Endothelial cell of umbilical vein (primary cell): ENCODE measurements at regions not wholly inside any gene's neighbourhood (a gene's known extent, or its start where the extent isn't known, plus 50 kb on each side); places are given as distances from the start of the nearest gene placed in this dataset.

Source experiments
- BruUV-seq: library from RNA; stranded (reverse); fragments of 400-500 nt; replicated peaks from 2 replicates; lab custom pipeline; 2021; lab: Mats Ljungman, UMichigan
- CTCF ChIA-PET: fragments of 300-600, 350-600 bp; sonication (Branson Sonifier 250); formaldehyde crosslinking; loops from one replicate; lab custom pipeline; 2021; ENCODE audit warnings: antibody characterized with exemption, inconsistent platforms; lab: Charles Lee
- POLR2A ChIA-PET: fragments of 300-600, 350-600 bp; sonication (Branson Sonifier 250); formaldehyde crosslinking; loops from one replicate; lab custom pipeline; 2021; ENCODE audit warnings: antibody characterized with exemption, inconsistent platforms; lab: Charles Lee
- DNase-seq: peaks from one replicate; pipeline ENCODE4 v3.0.0-alpha.2; 2011; ENCODE audit warnings: low read depth, low spot score
- FAIRE-seq: peaks from 2 replicates; lab custom pipeline; 2011; peaks lifted over from hg19 to GRCh38; lab: Jason Lieb, UNC
- H2AFZ ChIP-seq: 2 replicates; pipeline ENCODE4 v1.6.0; 2012; ENCODE audit warnings: low read depth, low read length, control low read depth, inconsistent platforms
- H3K27ac ChIP-seq: 2 replicates; pipeline ENCODE4 v1.5.1; 2011; ENCODE audit warnings: low read depth, mild to moderate bottlenecking, control low read depth, low read length, moderate library complexity; ENCODE audit not compliant: insufficient read depth
- H3K27me3 ChIP-seq, 2 experiments: 2 replicates each; pipeline versions ENCODE4 v1.6.0 to v1.6.1; 2011; ENCODE audit warnings: low read length in 2 of 2, mixed read lengths in 1 of 2; ENCODE audit not compliant: control insufficient read depth in 2 of 2, insufficient read depth in 2 of 2
- H3K36me3 ChIP-seq, 2 experiments: 2 replicates in 1 of 2; 3 replicates in 1 of 2; pipeline ENCODE4 v1.5.1; 2011; ENCODE audit warnings: low read length in 2 of 2, mild to moderate bottlenecking in 1 of 2, moderate library complexity in 1 of 2; ENCODE audit not compliant: control insufficient read depth in 2 of 2, insufficient read depth in 2 of 2; ENCODE audit errors: extremely low read depth in 1 of 2
- H3K4me1 ChIP-seq: 3 replicates; pipeline ENCODE4 v1.5.1; 2011; ENCODE audit warnings: mild to moderate bottlenecking, low read length; ENCODE audit not compliant: control insufficient read depth, insufficient read depth; ENCODE audit errors: extremely low read depth
- H3K4me2 ChIP-seq: 2 replicates; pipeline ENCODE4 v1.6.1; 2011; ENCODE audit warnings: low read length, control low read depth, mixed read lengths; ENCODE audit not compliant: insufficient read depth
- H3K4me3 ChIP-seq, 3 experiments: fragments of 200-600 bp in 1 of 3; sonication (generic), shearing (Covaris generic) in 1 of 3; replicated peaks in 1 of 3; 2 replicates each; pipeline ENCODE4 v1.5.1; 2011 to 2016; ENCODE audit warnings: control low read depth in 3 of 3, low read length in 3 of 3, mild to moderate bottlenecking in 2 of 3, inconsistent platforms in 1 of 3, low read depth in 1 of 3, moderate library complexity in 1 of 3; ENCODE audit not compliant: insufficient read depth in 1 of 3
- H3K79me2 ChIP-seq: 2 replicates; pipeline ENCODE4 v1.6.0; 2012; ENCODE audit warnings: low read length, inconsistent platforms; ENCODE audit not compliant: control insufficient read depth, insufficient read depth
- H3K9ac ChIP-seq: replicated peaks from 2 replicates; pipeline ENCODE3; 2011; ENCODE audit warnings: low read length, control low read depth; ENCODE audit not compliant: insufficient read depth; ENCODE audit errors: extremely low read depth
- H3K9me1 ChIP-seq: replicated peaks from 3 replicates; pipeline ENCODE4 v1.6.0; 2011; ENCODE audit warnings: mild to moderate bottlenecking, low read length; ENCODE audit not compliant: control insufficient read depth, insufficient read depth; ENCODE audit errors: extremely low read depth
- H3K9me3 ChIP-seq: replicated peaks from 2 replicates; pipeline ENCODE4 v1.5.1; 2012; ENCODE audit warnings: low read length, inconsistent platforms; ENCODE audit not compliant: control insufficient read depth, insufficient read depth
- H4K20me1 ChIP-seq: replicated peaks from 2 replicates; pipeline ENCODE3; 2011; ENCODE audit warnings: mild to moderate bottlenecking, low read length; ENCODE audit not compliant: control insufficient read depth, insufficient read depth; ENCODE audit errors: extremely low read depth
- JUN ChIP-seq: IDR thresholded peaks from 2 replicates; pipeline ENCODE4 v1.6.1; 2011; ENCODE audit warnings: borderline replicate concordance, low read depth; ENCODE audit not compliant: insufficient read length, insufficient read depth
- MYC ChIP-seq: IDR thresholded peaks from one replicate; pipeline ENCODE4 v1.6.1; 2011; ENCODE audit warnings: mild to moderate bottlenecking, low read depth, low read length
- POLR2A ChIP-seq: IDR thresholded peaks from 2 replicates; pipeline ENCODE4 v1.6.1; 2012; ENCODE audit warnings: low read depth, mild to moderate bottlenecking, control low read depth, low read length
- POLR2AphosphoS5 ChIP-seq: IDR thresholded peaks from 2 replicates; pipeline ENCODE4 v1.6.1; 2012; ENCODE audit warnings: low read depth, mild to moderate bottlenecking, control low read depth, low read length, moderate library complexity; ENCODE audit not compliant: insufficient read depth
- dilution Hi-C: fragments of 300-500 bp; cut with MboI; formaldehyde crosslinking; loops from one replicate; pipeline ENCODE4 v1.15.0; 2019; ENCODE audit warnings: low sequenced_read_pairs; ENCODE audit not compliant: extremely low pct_ligation_motif_present
- intact Hi-C: fragments of 100-400 bp; cut with micrococcal nuclease; formaldehyde crosslinking; loops from one replicate; pipeline ENCODE4 v1.10.0; 2022
- TF ChIP-seq, protein P1 (sequence below): IDR thresholded peaks from 2 replicates; pipeline ENCODE4 v1.6.1; 2011; ENCODE audit not compliant: insufficient read depth, insufficient read length
- TF ChIP-seq, protein P2 (sequence below), 2 donors: IDR thresholded peaks; 1 replicate in 1 of 2; 2 replicates in 1 of 2; pipeline ENCODE4 v1.5.1; 2011; ENCODE audit warnings: low read length in 2 of 2, mild to moderate bottlenecking in 2 of 2, moderate library complexity in 2 of 2, control low read depth in 1 of 2, inconsistent platforms in 1 of 2, low read depth in 1 of 2; ENCODE audit not compliant: insufficient read depth in 1 of 2; ENCODE audit errors: extremely low read depth in 1 of 2

DNA sequence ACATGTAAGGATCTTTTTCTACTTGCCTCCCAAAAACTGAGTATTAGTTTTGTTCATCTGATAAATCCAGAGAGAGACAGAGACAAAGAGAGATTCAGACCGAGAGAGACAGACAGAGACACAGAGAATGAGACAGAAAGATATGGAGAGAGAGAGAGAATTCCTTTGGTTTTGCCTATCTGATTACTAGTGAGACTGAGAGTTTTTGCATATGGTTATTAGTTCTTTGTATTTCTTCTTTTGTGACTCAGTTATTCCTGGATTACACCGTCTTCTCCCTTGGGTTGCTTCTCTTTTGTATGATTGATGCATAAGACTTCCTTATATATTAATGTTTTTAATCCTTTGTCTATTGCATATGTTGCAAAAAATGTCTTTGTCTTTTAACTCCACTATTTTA lies 91.2 kb upstream of the SPATA31C2 start:
- intact Hi-C loops (no loop called here), dilution Hi-C loops (no loop called here)
- H3K9ac ChIP-seq, result no peak overlapping the region
- no peaks in the 10 kb centered on the region for H3K4me1 ChIP-seq
- ChIA-PET CTCF (no interaction called here), POLR2A (no interaction called here)
- no peak for TF ChIP-seq POLR2A
- TF ChIP-seq, protein P1, sequence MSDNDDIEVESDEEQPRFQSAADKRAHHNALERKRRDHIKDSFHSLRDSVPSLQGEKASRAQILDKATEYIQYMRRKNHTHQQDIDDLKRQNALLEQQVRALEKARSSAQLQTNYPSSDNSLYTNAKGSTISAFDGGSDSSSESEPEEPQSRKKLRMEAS, result no peak
- H3K79me2 ChIP-seq, result no peaks in the 10 kb centered on the region
- no peak overlapping the region for H3K4me3 ChIP-seq
- BruUV-seq, result no TSS peak
- no peaks in the 10 kb centered on the region for H3K36me3 ChIP-seq
- DNase-seq (no peak), FAIRE-seq (no peak)
- H3K9me1 ChIP-seq, result no peaks in the 10 kb centered on the region
- no peak overlapping the region for H3K4me2 ChIP-seq
- no peaks in the 10 kb centered on the region for H3K27me3 ChIP-seq
- H2AFZ ChIP-seq, result no peak overlapping the region
- no peaks in the 10 kb centered on the region for H3K9me3 ChIP-seq
- H3K27ac ChIP-seq, result no peak overlapping the region
- H4K20me1 ChIP-seq, result no peaks in the 10 kb centered on the region

DNA sequence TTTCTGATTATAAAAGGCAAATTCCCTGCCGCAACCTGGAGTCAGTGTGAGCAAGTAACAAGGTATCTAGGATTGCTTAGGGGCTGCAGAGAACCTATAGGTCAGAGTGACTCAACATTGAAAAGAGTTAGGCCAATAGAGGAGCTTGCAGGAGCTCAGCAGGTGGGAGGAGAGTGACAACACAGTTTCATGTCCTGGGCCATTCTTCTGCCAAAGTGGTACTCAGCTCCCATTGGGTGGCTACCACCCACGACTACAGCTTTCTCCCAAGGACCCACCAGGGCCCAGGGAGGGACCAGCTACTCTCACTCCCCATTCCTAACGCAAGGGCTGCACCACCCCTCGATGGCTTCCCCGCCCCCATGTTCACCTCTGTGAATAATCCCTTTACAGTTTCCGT lies 86.7 kb upstream of the SPATA31C2 start:
- Histone ChIP-seq H3K4me2 (no peak overlapping the region), H3K79me2 (no peaks in the 10 kb centered on the region), H3K9me3 (no peaks in the 10 kb centered on the region), H3K4me3 (no peak overlapping the region), H3K27me3 (no peaks in the 10 kb centered on the region), H3K27ac (no peak overlapping the region), H3K36me3 (no peaks in the 10 kb centered on the region), H4K20me1 (no peaks in the 10 kb centered on the region), H2AFZ (no peak overlapping the region), H3K9me1 (no peaks in the 10 kb centered on the region), H3K4me1 (no peaks in the 10 kb centered on the region), H3K9ac (no peak overlapping the region)
- dilution Hi-C loops (no loop called here), intact Hi-C loops (no loop called here)
- TF ChIP-seq JUN, result no peak
- no peak for TF ChIP-seq POLR2AphosphoS5
- TF ChIP-seq, protein P2, sequence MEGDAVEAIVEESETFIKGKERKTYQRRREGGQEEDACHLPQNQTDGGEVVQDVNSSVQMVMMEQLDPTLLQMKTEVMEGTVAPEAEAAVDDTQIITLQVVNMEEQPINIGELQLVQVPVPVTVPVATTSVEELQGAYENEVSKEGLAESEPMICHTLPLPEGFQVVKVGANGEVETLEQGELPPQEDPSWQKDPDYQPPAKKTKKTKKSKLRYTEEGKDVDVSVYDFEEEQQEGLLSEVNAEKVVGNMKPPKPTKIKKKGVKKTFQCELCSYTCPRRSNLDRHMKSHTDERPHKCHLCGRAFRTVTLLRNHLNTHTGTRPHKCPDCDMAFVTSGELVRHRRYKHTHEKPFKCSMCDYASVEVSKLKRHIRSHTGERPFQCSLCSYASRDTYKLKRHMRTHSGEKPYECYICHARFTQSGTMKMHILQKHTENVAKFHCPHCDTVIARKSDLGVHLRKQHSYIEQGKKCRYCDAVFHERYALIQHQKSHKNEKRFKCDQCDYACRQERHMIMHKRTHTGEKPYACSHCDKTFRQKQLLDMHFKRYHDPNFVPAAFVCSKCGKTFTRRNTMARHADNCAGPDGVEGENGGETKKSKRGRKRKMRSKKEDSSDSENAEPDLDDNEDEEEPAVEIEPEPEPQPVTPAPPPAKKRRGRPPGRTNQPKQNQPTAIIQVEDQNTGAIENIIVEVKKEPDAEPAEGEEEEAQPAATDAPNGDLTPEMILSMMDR (IDR thresholded peaks at IDR 0.05; ENCODE audit: extremely low read depth in 1 of 2, insufficient read depth in 1 of 2, low read depth in 1 of 2, low read length in 2 of 2), result no peak
- TF ChIP-seq MYC, result no peak
- FAIRE-seq (no peak), DNase-seq (no peak)
- ChIA-PET POLR2A (no interaction called here), CTCF (no interaction called here)
- BruUV-seq, result no TSS peak
